GM12865 (cell line): ENCODE measurements at regions not wholly inside any gene's neighbourhood (a gene's known extent, or its start where the extent isn't known, plus 50 kb on each side); places are given as distances from the start of the nearest gene placed in this dataset.

Source experiments
- DNase-seq: peaks from one replicate; pipeline ENCODE4 v3.0.0; 2010; ENCODE audit warnings: low read depth
- H3K4me3 ChIP-seq: 2 replicates; pipeline ENCODE4 v1.5.1; 2011; ENCODE audit warnings: mild to moderate bottlenecking, low read depth, low read length, control low read depth
- TF ChIP-seq, protein P1 (sequence below): IDR thresholded peaks from 2 replicates; pipeline ENCODE4 v1.5.1; 2011; ENCODE audit warnings: low read length, control low read depth, low read depth, inconsistent platforms; ENCODE audit not compliant: insufficient read depth; ENCODE audit errors: missing control alignments

DNA sequence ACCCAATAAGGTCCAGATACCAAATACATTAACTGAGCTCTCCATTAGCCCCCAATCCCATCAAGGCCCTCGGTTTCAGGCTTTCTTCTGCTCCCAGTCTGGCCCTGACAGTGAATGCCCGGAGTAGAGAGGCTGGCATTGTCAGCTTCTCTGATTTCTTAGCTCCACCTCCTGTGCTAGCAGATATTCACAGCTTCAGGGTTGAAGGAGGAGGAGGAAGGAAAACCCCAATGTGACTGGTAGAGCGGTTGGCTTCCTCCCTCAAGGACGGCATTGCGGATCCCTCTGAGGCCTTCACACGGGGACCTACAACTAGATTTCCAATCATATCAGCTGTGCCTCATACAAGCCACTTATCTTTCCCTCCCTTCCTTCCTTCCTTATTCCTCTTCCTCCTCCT, 164.1 kb upstream of the SYNDIG1 start:
- no peak overlapping the region for H3K4me3 ChIP-seq
- TF ChIP-seq, protein P1, sequence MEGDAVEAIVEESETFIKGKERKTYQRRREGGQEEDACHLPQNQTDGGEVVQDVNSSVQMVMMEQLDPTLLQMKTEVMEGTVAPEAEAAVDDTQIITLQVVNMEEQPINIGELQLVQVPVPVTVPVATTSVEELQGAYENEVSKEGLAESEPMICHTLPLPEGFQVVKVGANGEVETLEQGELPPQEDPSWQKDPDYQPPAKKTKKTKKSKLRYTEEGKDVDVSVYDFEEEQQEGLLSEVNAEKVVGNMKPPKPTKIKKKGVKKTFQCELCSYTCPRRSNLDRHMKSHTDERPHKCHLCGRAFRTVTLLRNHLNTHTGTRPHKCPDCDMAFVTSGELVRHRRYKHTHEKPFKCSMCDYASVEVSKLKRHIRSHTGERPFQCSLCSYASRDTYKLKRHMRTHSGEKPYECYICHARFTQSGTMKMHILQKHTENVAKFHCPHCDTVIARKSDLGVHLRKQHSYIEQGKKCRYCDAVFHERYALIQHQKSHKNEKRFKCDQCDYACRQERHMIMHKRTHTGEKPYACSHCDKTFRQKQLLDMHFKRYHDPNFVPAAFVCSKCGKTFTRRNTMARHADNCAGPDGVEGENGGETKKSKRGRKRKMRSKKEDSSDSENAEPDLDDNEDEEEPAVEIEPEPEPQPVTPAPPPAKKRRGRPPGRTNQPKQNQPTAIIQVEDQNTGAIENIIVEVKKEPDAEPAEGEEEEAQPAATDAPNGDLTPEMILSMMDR: no peak
- DNase-seq: no peak

DNA sequence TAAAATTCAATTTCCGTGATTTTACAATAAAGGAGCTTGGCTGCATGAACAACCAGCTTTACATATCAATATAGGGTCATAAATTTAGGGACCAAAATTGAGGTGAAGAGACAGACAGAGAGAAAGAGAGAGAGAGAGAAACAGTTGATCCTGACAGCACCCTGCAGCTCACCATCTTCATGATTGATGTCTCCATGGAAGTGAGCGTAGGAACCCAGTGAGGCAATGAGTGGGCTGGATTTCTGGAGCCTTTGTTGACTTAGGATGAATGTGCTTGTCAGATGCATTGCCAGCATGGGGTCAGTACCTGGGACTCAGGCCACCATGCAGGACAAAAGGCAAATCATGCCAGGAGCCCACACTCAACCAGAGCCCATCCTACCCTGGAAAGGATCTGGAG, 165.1 kb upstream of the SYNDIG1 start:
- no peak overlapping the region for H3K4me3 ChIP-seq
- TF ChIP-seq, protein P1: no peak

GRCh38 chr20:24303393-24304170, 165.8 kb upstream of the SYNDIG1 start:
- no peak overlapping the region for H3K4me3 ChIP-seq
- TF ChIP-seq, protein P1: no peak
- no peak for DNase-seq

More for the DNA sequence above, 165.1 kb upstream of the SYNDIG1 start:
- DNase-seq: no peak

DNA sequence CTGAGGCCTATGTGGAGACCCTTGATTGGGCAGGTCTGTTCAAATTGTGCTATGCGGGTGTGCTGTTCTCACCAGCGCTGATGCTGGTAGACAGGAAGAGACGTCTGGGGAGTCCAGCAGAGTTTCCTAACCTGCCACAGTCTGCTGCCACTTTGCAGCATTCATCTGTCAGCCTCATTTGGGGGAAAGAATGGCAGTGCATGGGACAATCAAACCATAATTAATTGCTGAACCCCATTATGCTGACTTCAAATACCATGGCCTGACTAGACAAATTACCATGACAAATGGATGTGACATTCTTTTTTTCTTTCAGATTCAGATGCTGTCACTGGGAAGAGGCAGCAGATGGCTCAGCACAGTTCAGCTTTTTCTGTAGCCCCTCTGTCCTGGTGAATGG, 171.4 kb upstream of the SYNDIG1 start:
- H3K4me3 ChIP-seq: no peak overlapping the region
- no peak for DNase-seq
- TF ChIP-seq, protein P1: no peak

GRCh38 chr20:24296477-24297261, 172.8 kb upstream of the SYNDIG1 start:
- no peak overlapping the region for H3K4me3 ChIP-seq
- TF ChIP-seq, protein P1: no peak
- no peak for DNase-seq

- H3K4me3 ChIP-seq: no peak overlapping the region
- no peak for DNase-seq
- TF ChIP-seq, protein P1: no peak
Measured at GRCh38 chr20:24291014-24291413, 178.4 kb upstream of the SYNDIG1 start.
